ENCODE measurements at regions not wholly inside any gene's neighbourhood (a gene's known extent, or its start where the extent isn't known, plus 50 kb on each side); places are given as distances from the start of the nearest gene placed in this dataset.

DNA sequence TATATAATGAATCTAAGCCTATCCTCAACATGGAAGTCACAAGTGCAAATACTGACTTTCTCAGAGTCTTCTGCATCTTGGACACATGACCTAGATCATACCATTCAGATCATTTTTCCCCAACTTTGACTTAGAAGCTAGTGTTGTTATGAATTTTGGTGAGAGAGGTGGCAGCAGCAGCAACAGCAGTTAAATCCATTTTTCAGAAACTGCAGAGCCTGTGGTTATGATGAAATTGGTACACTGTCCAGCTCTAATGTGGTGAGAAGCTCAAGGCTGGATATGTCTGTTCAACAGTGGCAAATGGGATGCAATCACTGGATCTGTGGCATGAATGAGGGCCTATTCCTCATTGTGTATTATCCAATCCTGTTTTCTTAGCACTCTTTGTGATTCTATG is 290.1 kb upstream of the SATB1 start:
- TF ChIP-seq POLR2A (IDR thresholded peaks at IDR 0.05; ENCODE audit: low read length) (no peak), GATA1 (IDR thresholded peaks at IDR 0.05; ENCODE audit: low read depth, low read length) (no peak)

Measured in erythroblast (primary cell).